ENCODE measurements at regions not wholly inside any gene's neighbourhood (a gene's known extent, or its start where the extent isn't known, plus 50 kb on each side); places are given as distances from the start of the nearest gene placed in this dataset.

DNA sequence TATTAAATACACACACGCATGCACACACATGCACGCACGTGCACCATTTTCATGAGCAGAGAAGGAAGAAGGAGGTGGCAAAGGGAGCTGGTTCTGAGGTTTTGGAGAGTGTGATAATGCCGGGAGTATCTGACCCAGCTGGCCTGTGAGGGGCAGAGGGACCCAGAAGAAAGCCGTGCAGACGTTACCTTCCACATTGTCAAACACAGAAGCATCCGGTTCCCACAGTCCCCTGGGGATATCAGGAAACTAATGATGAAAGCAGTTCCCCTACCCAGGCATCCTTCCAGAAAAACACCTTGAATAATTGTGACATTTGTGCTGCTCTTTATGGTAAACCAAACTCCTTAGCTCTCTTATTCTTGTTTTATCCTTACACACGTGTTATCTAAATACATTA is 85.7 kb upstream of the FAM180A start:
- DNase-seq (ENCODE audit: low read depth, low spot score) (no peak), FAIRE-seq (no peak)
- dilution Hi-C loops (cut with MboI; ENCODE audit: extremely low pct_ligation_motif_present, low sequenced_read_pairs), result no loop called here
- intact Hi-C loops (cut with micrococcal nuclease), result no loop called here
- no peaks in the 10 kb centered on the region for H3K27me3 ChIP-seq (ENCODE audit: control insufficient read depth in 2 of 2, insufficient read depth in 2 of 2, low read length in 2 of 2)
- BruUV-seq (replicated peaks), result no TSS peak
- no peak overlapping the region for H3K9ac ChIP-seq (replicated peaks; ENCODE audit: extremely low read depth, insufficient read depth, low read length)
- H3K4me1 ChIP-seq (ENCODE audit: control insufficient read depth, extremely low read depth, insufficient read depth, low read length), result no peaks in the 10 kb centered on the region
- no peaks in the 10 kb centered on the region for H3K9me1 ChIP-seq (replicated peaks; ENCODE audit: control insufficient read depth, extremely low read depth, insufficient read depth, low read length)
- no peak overlapping the region for H3K4me2 ChIP-seq (ENCODE audit: insufficient read depth, low read length)
- no peaks in the 10 kb centered on the region for H3K79me2 ChIP-seq (ENCODE audit: control insufficient read depth, insufficient read depth, low read length)
- ChIA-PET POLR2A (interaction anchor here (0.6 kb wide), 1 partner anchor 182 kb away, joined by 3 read pairs; no protein-coding TSS in a partner anchor), CTCF (no interaction called here)
- no peak overlapping the region for H2AFZ ChIP-seq (ENCODE audit: low read depth, low read length)
- H3K36me3 ChIP-seq (ENCODE audit: control insufficient read depth in 2 of 2, extremely low read depth in 1 of 2, insufficient read depth in 2 of 2, low read length in 2 of 2), result no peaks in the 10 kb centered on the region
- H3K4me3 ChIP-seq (replicated peaks in 1 of 3; ENCODE audit: insufficient read depth in 1 of 3, low read depth in 1 of 3, low read length in 3 of 3), result no peak overlapping the region
- no peaks in the 10 kb centered on the region for H3K9me3 ChIP-seq (replicated peaks; ENCODE audit: control insufficient read depth, insufficient read depth, low read length)
- TF ChIP-seq POLR2A (IDR thresholded peaks at IDR 0.05; ENCODE audit: low read depth, low read length), result no peak
- TF ChIP-seq POLR2AphosphoS5 (IDR thresholded peaks at IDR 0.05; ENCODE audit: insufficient read depth, low read depth, low read length), result no peak
- no peak for TF ChIP-seq JUN (IDR thresholded peaks at IDR 0.05; ENCODE audit: borderline replicate concordance, insufficient read depth, insufficient read length, low read depth)
- TF ChIP-seq, protein P1, sequence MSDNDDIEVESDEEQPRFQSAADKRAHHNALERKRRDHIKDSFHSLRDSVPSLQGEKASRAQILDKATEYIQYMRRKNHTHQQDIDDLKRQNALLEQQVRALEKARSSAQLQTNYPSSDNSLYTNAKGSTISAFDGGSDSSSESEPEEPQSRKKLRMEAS (IDR thresholded peaks at IDR 0.05; ENCODE audit: insufficient read depth, insufficient read length), result no peak
- no peak for TF ChIP-seq MYC (IDR thresholded peaks at IDR 0.05; ENCODE audit: low read depth, low read length)
- no peak for TF ChIP-seq EZH2 (IDR thresholded peaks at IDR 0.05; ENCODE audit: borderline replicate concordance, low read depth, low read length, severe bottlenecking)
- no peak overlapping the region for H3K27ac ChIP-seq (ENCODE audit: insufficient read depth, low read depth, low read length)
- H4K20me1 ChIP-seq (replicated peaks; ENCODE audit: control insufficient read depth, extremely low read depth, insufficient read depth, low read length), result no peaks in the 10 kb centered on the region

DNA sequence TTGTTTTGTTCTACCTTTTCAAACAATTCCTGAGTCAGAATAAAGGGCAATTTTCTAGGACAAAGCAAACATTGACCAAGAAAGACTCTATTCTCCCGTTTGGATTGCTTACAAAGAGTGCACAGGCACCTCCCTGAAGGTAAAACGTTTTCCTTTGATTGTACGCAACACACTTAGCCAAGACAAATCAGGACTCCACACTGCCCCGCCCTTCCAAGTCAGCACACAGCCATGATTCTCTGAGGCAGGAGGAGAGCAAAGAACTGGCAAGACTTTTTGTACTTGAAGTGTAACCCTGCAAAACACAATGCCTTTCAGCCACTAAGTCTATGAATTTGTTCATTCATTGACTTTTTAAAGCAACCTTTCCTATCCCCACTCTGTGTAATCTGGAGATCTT is 85.0 kb upstream of the FAM180A start:
- ChIA-PET CTCF (no interaction called here), POLR2A (no interaction called here)
- dilution Hi-C loops (cut with MboI; ENCODE audit: extremely low pct_ligation_motif_present, low sequenced_read_pairs), result no loop called here

More for the DNA sequence above, 85.0 kb upstream of the FAM180A start:
- Histone ChIP-seq H3K36me3 (ENCODE audit: control insufficient read depth in 2 of 2, extremely low read depth in 1 of 2, insufficient read depth in 2 of 2, low read length in 2 of 2) (no peaks in the 10 kb centered on the region), H3K9me1 (replicated peaks; ENCODE audit: control insufficient read depth, extremely low read depth, insufficient read depth, low read length) (no peaks in the 10 kb centered on the region), H3K27me3 (ENCODE audit: control insufficient read depth in 2 of 2, insufficient read depth in 2 of 2, low read length in 2 of 2) (no peaks in the 10 kb centered on the region), H3K4me3 (replicated peaks in 1 of 3; ENCODE audit: insufficient read depth in 1 of 3, low read depth in 1 of 3, low read length in 3 of 3) (no peak overlapping the region), H3K79me2 (ENCODE audit: control insufficient read depth, insufficient read depth, low read length) (no peaks in the 10 kb centered on the region), H3K9ac (replicated peaks; ENCODE audit: extremely low read depth, insufficient read depth, low read length) (no peak overlapping the region), H3K27ac (ENCODE audit: insufficient read depth, low read depth, low read length) (no peak overlapping the region), H4K20me1 (replicated peaks; ENCODE audit: control insufficient read depth, extremely low read depth, insufficient read depth, low read length) (no peaks in the 10 kb centered on the region), H3K4me1 (ENCODE audit: control insufficient read depth, extremely low read depth, insufficient read depth, low read length) (no peaks in the 10 kb centered on the region), H2AFZ (ENCODE audit: low read depth, low read length) (no peak overlapping the region), H3K9me3 (replicated peaks; ENCODE audit: control insufficient read depth, insufficient read depth, low read length) (no peaks in the 10 kb centered on the region), H3K4me2 (ENCODE audit: insufficient read depth, low read length) (no peak overlapping the region)
- no peak for FAIRE-seq
- BruUV-seq (replicated peaks), result no TSS peak
- intact Hi-C loops (cut with micrococcal nuclease), result no loop called here
- no peak for DNase-seq (ENCODE audit: low read depth, low spot score)
- TF ChIP-seq, protein P2, sequence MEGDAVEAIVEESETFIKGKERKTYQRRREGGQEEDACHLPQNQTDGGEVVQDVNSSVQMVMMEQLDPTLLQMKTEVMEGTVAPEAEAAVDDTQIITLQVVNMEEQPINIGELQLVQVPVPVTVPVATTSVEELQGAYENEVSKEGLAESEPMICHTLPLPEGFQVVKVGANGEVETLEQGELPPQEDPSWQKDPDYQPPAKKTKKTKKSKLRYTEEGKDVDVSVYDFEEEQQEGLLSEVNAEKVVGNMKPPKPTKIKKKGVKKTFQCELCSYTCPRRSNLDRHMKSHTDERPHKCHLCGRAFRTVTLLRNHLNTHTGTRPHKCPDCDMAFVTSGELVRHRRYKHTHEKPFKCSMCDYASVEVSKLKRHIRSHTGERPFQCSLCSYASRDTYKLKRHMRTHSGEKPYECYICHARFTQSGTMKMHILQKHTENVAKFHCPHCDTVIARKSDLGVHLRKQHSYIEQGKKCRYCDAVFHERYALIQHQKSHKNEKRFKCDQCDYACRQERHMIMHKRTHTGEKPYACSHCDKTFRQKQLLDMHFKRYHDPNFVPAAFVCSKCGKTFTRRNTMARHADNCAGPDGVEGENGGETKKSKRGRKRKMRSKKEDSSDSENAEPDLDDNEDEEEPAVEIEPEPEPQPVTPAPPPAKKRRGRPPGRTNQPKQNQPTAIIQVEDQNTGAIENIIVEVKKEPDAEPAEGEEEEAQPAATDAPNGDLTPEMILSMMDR (IDR thresholded peaks at IDR 0.05; ENCODE audit: extremely low read depth in 1 of 2, insufficient read depth in 1 of 2, low read depth in 1 of 2, low read length in 2 of 2), result no peak
- TF ChIP-seq FOS (IDR thresholded peaks at IDR 0.05; ENCODE audit: borderline replicate concordance, insufficient read depth, low read length) (no peak), POLR2AphosphoS5 (IDR thresholded peaks at IDR 0.05; ENCODE audit: insufficient read depth, low read depth, low read length) (no peak), GATA2 (IDR thresholded peaks at IDR 0.05; ENCODE audit: insufficient read depth, insufficient read length, low read depth, low read length) (no peak), JUN (IDR thresholded peaks at IDR 0.05; ENCODE audit: borderline replicate concordance, insufficient read depth, insufficient read length, low read depth) (no peak), POLR2A (IDR thresholded peaks at IDR 0.05; ENCODE audit: low read depth, low read length) (no peak), EZH2 (IDR thresholded peaks at IDR 0.05; ENCODE audit: borderline replicate concordance, low read depth, low read length, severe bottlenecking) (no peak), MYC (IDR thresholded peaks at IDR 0.05; ENCODE audit: low read depth, low read length) (no peak)
- TF ChIP-seq, protein P1 (IDR thresholded peaks at IDR 0.05; ENCODE audit: insufficient read depth, insufficient read length), result no peak
